Breast epithelium (tissue), 4 donors: ENCODE measurements at regions not wholly inside any gene's neighbourhood (a gene's known extent, or its start where the extent isn't known, plus 50 kb on each side); places are given as distances from the start of the nearest gene placed in this dataset.

Experiments used
- DNase-seq, 2 donors: peaks; one replicate each; pipeline ENCODE4 v3.0.0-alpha.2; 2019; ENCODE audit warnings: low spot score in 2 of 2
- H3K27ac ChIP-seq, 2 donors: fragments of 200-600 bp; sonication (generic) in 1 of 2; one replicate each; pipeline ENCODE4 v1.5.1; 2016 to 2019; ENCODE audit warnings: mild to moderate bottlenecking in 1 of 2
- H3K27me3 ChIP-seq, 2 donors: fragments of 200-600 bp; sonication (generic) in 1 of 2; one replicate each; pipeline versions ENCODE4 v1.5.1 to v1.6.0; 2017 to 2019; ENCODE audit warnings: control low read depth in 1 of 2, mild to moderate bottlenecking in 1 of 2
- H3K36me3 ChIP-seq: fragments of 200-600 bp; one replicate; pipeline ENCODE4 v1.5.1; 2019
- H3K4me1 ChIP-seq, 2 donors: fragments of 200-600 bp; sonication (generic); one replicate each; pipeline ENCODE4 v1.5.1; 2016 to 2019; ENCODE audit warnings: control low read depth in 1 of 2
- H3K4me3 ChIP-seq, 3 donors: fragments of 200-600 bp; sonication (generic); 1 replicate in 2 of 3; 2 replicates in 1 of 3; pipeline ENCODE4 v1.5.1; 2016 to 2019; ENCODE audit warnings: mild to moderate bottlenecking in 3 of 3, moderate library complexity in 2 of 3
- H3K9me3 ChIP-seq, 2 donors: fragments of 200-600 bp; sonication (generic) in 1 of 2; one replicate each; pipeline ENCODE4 v1.5.1; 2016 to 2019; ENCODE audit warnings: control low read depth in 1 of 2
- POLR2A ChIP-seq: fragments of 450-650 bp; IDR thresholded peaks from one replicate; pipeline ENCODE4 v1.6.1; 2016; ENCODE audit warnings: antibody characterized with exemption, mild to moderate bottlenecking, moderate library complexity
- POLR2AphosphoS5 ChIP-seq, 3 donors: sonication (generic); formaldehyde crosslinking; IDR thresholded peaks; one replicate each; pipeline ENCODE4 v1.6.1; 2017; ENCODE audit warnings: antibody characterized with exemption in 3 of 3
- intact Hi-C: fragments of 100-400 bp; cut with DNase I; formaldehyde crosslinking; loops from one replicate; pipeline ENCODE4 v1.15.1; 2023; ENCODE audit warnings: low total_unique reads
- TF ChIP-seq, protein P1 (sequence below), 3 donors: fragments of 450-650 bp; IDR thresholded peaks; one replicate each; pipeline ENCODE4 v1.5.1; 2016 to 2017; ENCODE audit warnings: antibody characterized with exemption in 3 of 3, mild to moderate bottlenecking in 3 of 3, moderate library complexity in 3 of 3

DNA sequence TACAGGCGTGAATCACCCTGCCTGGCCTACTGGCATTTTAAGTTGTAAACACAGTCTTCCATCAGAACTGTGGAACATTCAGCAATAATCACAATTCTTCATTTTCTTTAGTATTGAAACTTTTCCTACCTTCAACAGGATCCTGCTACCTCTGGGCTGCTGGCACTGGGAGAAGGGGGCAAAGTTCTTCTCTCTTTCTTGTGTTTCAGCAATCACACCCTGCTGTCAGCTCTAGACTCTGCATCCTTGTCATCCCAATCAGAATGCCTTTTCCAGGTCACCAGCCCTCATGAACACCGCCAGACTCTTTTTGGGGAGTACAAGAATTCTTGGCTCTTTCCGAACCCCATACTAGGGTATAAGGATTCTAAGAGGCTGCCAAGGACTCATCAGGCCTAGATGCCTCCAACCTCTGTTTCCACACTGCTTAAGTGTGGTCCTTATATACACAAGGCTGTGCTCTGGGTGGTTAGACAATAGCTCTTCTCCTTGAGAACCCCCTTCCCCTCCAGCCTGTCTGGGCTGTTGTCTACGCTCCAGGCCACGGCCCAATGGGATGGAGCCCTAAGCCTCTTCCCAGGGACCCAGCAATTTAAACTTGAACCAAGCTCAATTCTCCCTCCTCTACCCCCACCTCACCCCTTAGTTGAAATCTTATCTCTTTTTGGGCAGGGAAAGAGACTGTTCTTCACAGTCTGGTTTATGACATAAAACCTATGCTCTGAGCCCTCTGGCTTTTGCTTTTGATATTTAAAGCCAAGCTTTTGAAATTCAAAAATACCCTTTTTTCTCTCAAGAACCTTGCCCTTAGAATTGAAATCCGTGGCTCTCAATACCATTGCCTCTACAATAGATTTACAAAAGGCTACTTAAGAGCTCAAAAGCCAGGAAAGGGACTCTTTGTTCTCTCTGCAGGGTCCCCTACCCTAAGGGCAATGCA, 327.4 kb downstream of the BUD13 start:
- Histone ChIP-seq H3K4me3 (no peak overlapping the region), H3K27me3 (no peaks in the 10 kb centered on the region), H3K36me3 (no peaks in the 10 kb centered on the region), H3K9me3 (peaks cover 0 to 26% of the 10 kb centered on the region in 2 donors), H3K4me1 (no peaks in the 10 kb centered on the region), H3K27ac (no peak overlapping the region)
- TF ChIP-seq POLR2A, result no peak
- TF ChIP-seq, protein P1, sequence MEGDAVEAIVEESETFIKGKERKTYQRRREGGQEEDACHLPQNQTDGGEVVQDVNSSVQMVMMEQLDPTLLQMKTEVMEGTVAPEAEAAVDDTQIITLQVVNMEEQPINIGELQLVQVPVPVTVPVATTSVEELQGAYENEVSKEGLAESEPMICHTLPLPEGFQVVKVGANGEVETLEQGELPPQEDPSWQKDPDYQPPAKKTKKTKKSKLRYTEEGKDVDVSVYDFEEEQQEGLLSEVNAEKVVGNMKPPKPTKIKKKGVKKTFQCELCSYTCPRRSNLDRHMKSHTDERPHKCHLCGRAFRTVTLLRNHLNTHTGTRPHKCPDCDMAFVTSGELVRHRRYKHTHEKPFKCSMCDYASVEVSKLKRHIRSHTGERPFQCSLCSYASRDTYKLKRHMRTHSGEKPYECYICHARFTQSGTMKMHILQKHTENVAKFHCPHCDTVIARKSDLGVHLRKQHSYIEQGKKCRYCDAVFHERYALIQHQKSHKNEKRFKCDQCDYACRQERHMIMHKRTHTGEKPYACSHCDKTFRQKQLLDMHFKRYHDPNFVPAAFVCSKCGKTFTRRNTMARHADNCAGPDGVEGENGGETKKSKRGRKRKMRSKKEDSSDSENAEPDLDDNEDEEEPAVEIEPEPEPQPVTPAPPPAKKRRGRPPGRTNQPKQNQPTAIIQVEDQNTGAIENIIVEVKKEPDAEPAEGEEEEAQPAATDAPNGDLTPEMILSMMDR (IDR thresholded peaks at IDR 0.05), result no peak
- TF ChIP-seq POLR2AphosphoS5 (IDR thresholded peaks at IDR 0.05), result no peak
- no peak for DNase-seq
- intact Hi-C loops, result no loop called here

DNA sequence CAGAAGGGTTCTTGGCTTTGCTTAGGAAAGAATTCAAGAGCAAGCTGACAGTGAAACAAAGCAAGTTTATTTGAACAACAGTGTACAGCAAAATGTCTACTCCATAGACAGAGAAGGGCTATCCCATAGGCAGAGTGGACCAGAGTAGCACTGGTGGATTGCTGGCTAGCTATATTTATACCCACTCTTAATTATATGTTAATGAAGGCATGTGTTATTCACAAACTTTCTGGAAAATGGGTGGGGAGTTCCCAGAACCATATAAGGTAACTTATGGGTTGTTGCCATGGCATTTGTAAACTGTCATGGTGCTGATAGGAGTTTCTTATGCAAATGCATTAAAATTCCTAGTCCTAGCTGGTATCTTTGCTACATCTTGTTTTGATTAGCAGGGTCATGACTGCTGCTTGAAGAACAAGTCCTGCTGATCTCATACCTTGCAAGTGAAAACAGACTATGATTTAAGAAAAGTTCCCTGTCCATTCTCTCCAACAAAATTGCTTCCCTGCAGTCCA, 330.5 kb downstream of the BUD13 start:
- intact Hi-C loops, result no loop called here
- no peaks in the 10 kb centered on the region for H3K27me3 ChIP-seq
- DNase-seq, result no peak

DNA sequence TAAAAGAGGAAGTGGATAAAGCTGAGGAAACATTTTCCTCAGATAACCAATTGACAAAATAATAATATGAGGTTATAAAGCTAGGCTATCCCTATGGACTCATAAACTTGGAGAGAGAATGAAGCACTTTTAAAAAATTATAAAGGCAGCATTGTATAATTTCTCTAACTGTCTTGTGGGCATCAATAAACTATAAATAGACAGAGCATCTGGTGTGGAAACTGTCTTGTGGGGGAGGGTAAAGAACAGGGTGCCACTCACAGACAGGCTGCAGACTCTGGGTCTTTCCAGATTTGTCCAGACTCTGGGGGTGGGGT, 333.5 kb downstream of the BUD13 start:
- Histone ChIP-seq H3K27me3 (peaks cover 0 to 4% of the 10 kb centered on the region in 2 donors), H3K36me3 (no peaks in the 10 kb centered on the region), H3K27ac (no peak overlapping the region), H3K9me3 (peaks cover 0 to 21% of the 10 kb centered on the region in 2 donors), H3K4me1 (no peaks in the 10 kb centered on the region), H3K4me3 (no peak overlapping the region)
- DNase-seq, result no peak
- intact Hi-C loops, result no loop called here
- TF ChIP-seq POLR2A, result no peak
- TF ChIP-seq, protein P1 (IDR thresholded peaks at IDR 0.05), result no peak
- TF ChIP-seq POLR2AphosphoS5 (IDR thresholded peaks at IDR 0.05), result no peak

More for the DNA sequence above, 330.5 kb downstream of the BUD13 start:
- Histone ChIP-seq H3K27ac (no peak overlapping the region), H3K9me3 (peaks cover 0 to 21% of the 10 kb centered on the region in 2 donors), H3K36me3 (no peaks in the 10 kb centered on the region), H3K4me1 (no peaks in the 10 kb centered on the region), H3K4me3 (no peak overlapping the region)
- TF ChIP-seq, protein P1 (IDR thresholded peaks at IDR 0.05), result no peak
- TF ChIP-seq POLR2AphosphoS5 (IDR thresholded peaks at IDR 0.05), result no peak
- no peak for TF ChIP-seq POLR2A

DNA sequence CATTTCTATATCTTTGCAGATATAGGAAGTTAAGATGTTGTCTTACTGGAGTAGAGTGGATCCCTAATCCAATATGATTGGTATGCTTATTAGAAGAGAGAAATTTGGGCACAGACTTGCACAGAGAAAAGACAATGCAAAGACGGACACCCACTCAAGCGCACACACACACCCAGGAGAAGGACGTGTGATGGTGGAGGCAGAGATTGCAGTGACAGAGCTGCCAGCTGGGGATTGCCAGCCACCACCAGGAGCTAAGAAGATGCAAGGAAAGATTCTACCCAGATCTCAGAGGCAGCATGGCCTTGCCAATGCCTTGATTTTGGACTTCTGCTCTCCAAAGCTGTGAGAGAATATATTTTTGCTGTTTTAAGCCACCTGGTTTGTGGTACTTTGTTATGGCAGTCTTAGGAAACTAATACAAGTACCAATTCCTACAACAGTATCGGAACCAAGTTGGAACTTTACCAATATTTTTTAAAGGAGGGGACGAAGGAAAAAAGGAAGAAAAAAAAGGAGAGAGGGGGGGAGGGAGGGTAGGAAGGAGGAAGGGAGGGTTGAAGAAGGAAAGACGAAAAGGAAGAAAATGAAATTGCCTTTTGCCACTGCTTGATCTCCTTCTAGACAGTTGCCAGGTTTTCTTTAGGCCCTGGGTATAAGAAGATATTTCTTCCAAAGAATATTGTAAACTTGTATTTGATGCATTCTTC, 334.0 kb downstream of the BUD13 start:
- peaks cover 0 to 21% of the 10 kb centered on the region in 2 donors for H3K9me3 ChIP-seq
- H3K4me3 ChIP-seq, result no peak overlapping the region
- intact Hi-C loops, result no loop called here
- peaks cover 0 to 4% of the 10 kb centered on the region in 2 donors for H3K27me3 ChIP-seq
- TF ChIP-seq POLR2A, result no peak
- TF ChIP-seq, protein P1 (IDR thresholded peaks at IDR 0.05), result no peak
- TF ChIP-seq POLR2AphosphoS5 (IDR thresholded peaks at IDR 0.05), result no peak
- H3K4me1 ChIP-seq, result no peaks in the 10 kb centered on the region
- H3K27ac ChIP-seq, result no peak overlapping the region
- H3K36me3 ChIP-seq, result no peaks in the 10 kb centered on the region
- no peak for DNase-seq

DNA sequence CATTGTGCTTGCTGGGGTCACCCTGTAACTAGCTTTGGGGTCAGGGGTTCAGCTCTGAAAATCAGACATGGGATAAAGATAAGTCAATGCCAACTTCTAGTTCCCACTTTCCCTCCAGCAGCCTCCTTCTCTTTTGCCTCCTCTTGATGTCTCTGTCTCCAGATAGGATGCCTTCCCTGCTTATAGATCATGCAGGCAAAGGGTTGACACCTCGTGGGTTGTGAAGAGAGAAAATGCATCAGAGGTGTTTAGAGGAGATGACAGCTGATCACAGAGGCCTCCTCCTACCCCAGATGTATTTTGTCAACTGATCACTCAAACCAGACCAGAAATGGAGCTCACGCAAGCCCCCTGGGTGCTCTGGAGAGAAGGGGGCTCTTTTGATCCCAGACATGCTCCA, 337.8 kb downstream of the BUD13 start:
- no peaks in the 10 kb centered on the region for H3K4me1 ChIP-seq
- no peak overlapping the region for H3K27ac ChIP-seq
- intact Hi-C loops, result no loop called here
- H3K9me3 ChIP-seq, result peaks cover 0 to under 1% of the 10 kb centered on the region in 2 donors
- no peaks in the 10 kb centered on the region for H3K36me3 ChIP-seq
- H3K27me3 ChIP-seq, result peaks cover 0 to 4% of the 10 kb centered on the region in 2 donors
- TF ChIP-seq, protein P1 (IDR thresholded peaks at IDR 0.05), result no peak
- TF ChIP-seq POLR2AphosphoS5 (IDR thresholded peaks at IDR 0.05) (no peak), POLR2A (no peak)
- DNase-seq, result no peak
- no peak overlapping the region for H3K4me3 ChIP-seq
